ENCODE measurements at regions not wholly inside any gene's neighbourhood (a gene's known extent, or its start where the extent isn't known, plus 50 kb on each side); places are given as distances from the start of the nearest gene placed in this dataset.

- H3K4me3 ChIP-seq (replicated peaks in 1 of 2; ENCODE audit: low read depth in 2 of 2, low read length in 2 of 2) = no peak overlapping the region
- DNase-seq (ENCODE audit: low read depth in 2 of 2) = no peak
- TF ChIP-seq CTCF (IDR thresholded peaks at IDR 0.05; ENCODE audit: low read depth, low read length) = no peak
Observed at GRCh38 chr3:28739647-28740046, 391.0 kb upstream of the AZI2 start.

GRCh38 chr3:28743271-28743670 is 394.6 kb upstream of the AZI2 start:
- DNase-seq (ENCODE audit: low read depth in 2 of 2) = no peak
- no peak for TF ChIP-seq CTCF (IDR thresholded peaks at IDR 0.05; ENCODE audit: low read depth, low read length)
- no peak overlapping the region for H3K4me3 ChIP-seq (replicated peaks in 1 of 2; ENCODE audit: low read depth in 2 of 2, low read length in 2 of 2)

- no peak for TF ChIP-seq CTCF (IDR thresholded peaks at IDR 0.05; ENCODE audit: low read depth, low read length)
- no peak overlapping the region for H3K4me3 ChIP-seq (replicated peaks in 1 of 2; ENCODE audit: low read depth in 2 of 2, low read length in 2 of 2)
- no peak for DNase-seq (ENCODE audit: low read depth in 2 of 2)
Observed at GRCh38 chr3:28743831-28744230, 395.2 kb upstream of the AZI2 start.

GRCh38 chr3:28745436-28745835 is 396.8 kb upstream of the AZI2 start:
- H3K4me3 ChIP-seq (replicated peaks in 1 of 2; ENCODE audit: low read depth in 2 of 2, low read length in 2 of 2) = no peak overlapping the region
- peak; percentile 61 to 63 for DNase-seq (ENCODE audit: low read depth in 2 of 2)
- TF ChIP-seq CTCF (IDR thresholded peaks at IDR 0.05; ENCODE audit: low read depth, low read length) = no peak

- no peak for TF ChIP-seq CTCF (IDR thresholded peaks at IDR 0.05; ENCODE audit: low read depth, low read length)
- DNase-seq (ENCODE audit: low read depth in 2 of 2) = peak; percentile 60 to 61
- no peak overlapping the region for H3K4me3 ChIP-seq (replicated peaks in 1 of 2; ENCODE audit: low read depth in 2 of 2, low read length in 2 of 2)
Observed at GRCh38 chr3:28745916-28746617, 397.4 kb upstream of the AZI2 start.

- no peak for DNase-seq (ENCODE audit: low read depth in 2 of 2)
- H3K4me3 ChIP-seq (replicated peaks in 1 of 2; ENCODE audit: low read depth in 2 of 2, low read length in 2 of 2) = no peak overlapping the region
- TF ChIP-seq CTCF (IDR thresholded peaks at IDR 0.05; ENCODE audit: low read depth, low read length) = no peak
Observed at GRCh38 chr3:28746990-28747389, 398.4 kb upstream of the AZI2 start.

- no peak for TF ChIP-seq CTCF (IDR thresholded peaks at IDR 0.05; ENCODE audit: low read depth, low read length)
- no peak for DNase-seq (ENCODE audit: low read depth in 2 of 2)
- H3K4me3 ChIP-seq (replicated peaks in 1 of 2; ENCODE audit: low read depth in 2 of 2, low read length in 2 of 2) = no peak overlapping the region
Observed at GRCh38 chr3:28751864-28752263, 403.2 kb upstream of the AZI2 start.

All from cardiac fibroblast (primary cell).